Naive thymus-derived CD4-positive, alpha-beta T cell (primary cell): ENCODE measurements at regions not wholly inside any gene's neighbourhood (a gene's known extent, or its start where the extent isn't known, plus 50 kb on each side); places are given as distances from the start of the nearest gene placed in this dataset.

ENCODE experiments used
- ATAC-seq: fragments of 150-1000 bp; cut with Tn5 transposase; 2 replicates; pipeline ENCODE4 v1.10.0; 2021; ENCODE audit warnings: mild to moderate bottlenecking, moderate library complexity
- CTCF ChIA-PET: fragments of 350-600 bp; sonication (Branson Sonifier 250); formaldehyde crosslinking; loops from one replicate; lab custom pipeline; 2021; ENCODE audit warnings: antibody characterized with exemption; lab: Charles Lee
- POLR2A ChIA-PET: fragments of 350-600 bp; sonication (Branson Sonifier 250); formaldehyde crosslinking; loops from one replicate; lab custom pipeline; 2021; ENCODE audit warnings: antibody characterized with exemption, inconsistent platforms; lab: Charles Lee
- DNase-seq, 9 donors: peaks; one replicate each; pipeline versions ENCODE4 v3.0.0 to v3.0.0-alpha.2; 2020 to 2022; ENCODE audit warnings: mixed read lengths in 1 of 9
- H3K27ac ChIP-seq: one replicate; pipeline ENCODE4 v1.7.0; 2013; ENCODE audit warnings: mild to moderate bottlenecking, low read depth, low read length, moderate library complexity
- H3K27me3 ChIP-seq, 2 donors: one replicate each; pipeline ENCODE4 v1.7.0; 2013; ENCODE audit warnings: low read length in 2 of 2, mild to moderate bottlenecking in 2 of 2, moderate library complexity in 2 of 2; ENCODE audit not compliant: control insufficient read depth in 2 of 2, insufficient read depth in 2 of 2
- H3K36me3 ChIP-seq, 3 experiments: 1 replicate in 2 of 3; 2 replicates in 1 of 3; pipeline ENCODE4 v1.7.0; 2013; ENCODE audit warnings: low read length in 3 of 3, mild to moderate bottlenecking in 3 of 3, moderate library complexity in 1 of 3; ENCODE audit not compliant: insufficient read depth in 3 of 3, control insufficient read depth in 2 of 3
- H3K4me1 ChIP-seq, 2 donors: one replicate each; pipeline ENCODE4 v1.7.0; 2013; ENCODE audit warnings: low read length in 2 of 2, mild to moderate bottlenecking in 2 of 2, moderate library complexity in 1 of 2; ENCODE audit not compliant: control insufficient read depth in 2 of 2, insufficient read depth in 2 of 2
- H3K4me3 ChIP-seq: 2 replicates; pipeline ENCODE4 v1.7.0; 2013; ENCODE audit warnings: mild to moderate bottlenecking, low read length
- H3K9me3 ChIP-seq, 3 experiments: 1 replicate in 2 of 3; 2 replicates in 1 of 3; pipeline ENCODE4 v1.7.0; 2013; ENCODE audit warnings: low read length in 3 of 3; ENCODE audit not compliant: control insufficient read depth in 2 of 3
- H3K27ac Mint-ChIP-seq, 9 donors: one replicate each; pipeline ENCODE4 v1.8.0; 2020 to 2022; ENCODE audit warnings: mixed read lengths in 9 of 9, mild to moderate bottlenecking in 8 of 9, moderate library complexity in 5 of 9, inconsistent platforms in 2 of 9
- H3K27me3 Mint-ChIP-seq, 5 donors: one replicate each; pipeline ENCODE4 v1.8.0; 2021 to 2022; ENCODE audit warnings: mixed read lengths in 5 of 5, mild to moderate bottlenecking in 1 of 5
- H3K36me3 Mint-ChIP-seq, 5 donors: one replicate each; pipeline ENCODE4 v1.8.0; 2020 to 2022; ENCODE audit warnings: mixed read lengths in 5 of 5, mild to moderate bottlenecking in 3 of 5, inconsistent platforms in 1 of 5
- H3K4me1 Mint-ChIP-seq, 7 donors: one replicate each; pipeline ENCODE4 v1.8.0; 2020 to 2022; ENCODE audit warnings: mixed read lengths in 7 of 7, mild to moderate bottlenecking in 3 of 7, inconsistent platforms in 1 of 7
- H3K4me3 Mint-ChIP-seq, 10 donors: one replicate each; pipeline ENCODE4 v1.8.0; 2020 to 2022; ENCODE audit warnings: mild to moderate bottlenecking in 10 of 10, mixed read lengths in 10 of 10, moderate library complexity in 6 of 10, inconsistent platforms in 2 of 10
- H3K9me3 Mint-ChIP-seq, 11 donors: one replicate each; pipeline ENCODE4 v1.8.0; 2020 to 2022; ENCODE audit warnings: mixed read lengths in 11 of 11, mild to moderate bottlenecking in 4 of 11, inconsistent platforms in 1 of 11, moderate library complexity in 1 of 11
- intact Hi-C, 2 donors: fragments of 100-400 bp; cut with micrococcal nuclease; formaldehyde crosslinking; loops; one replicate each; pipeline ENCODE4 v1.15.1; 2023

- Histone ChIP-seq H3K4me1 (no peaks in the 10 kb centered on the region), H3K4me3 (no peak overlapping the region), H3K27ac (no peak overlapping the region), H3K27me3 (no peaks in the 10 kb centered on the region), H3K36me3 (no peaks in the 10 kb centered on the region), H3K9me3 (no peaks in the 10 kb centered on the region)
- intact Hi-C loops: no loop called here
- Mint-ChIP-seq H3K27ac (no peak overlapping the region), H3K36me3 (no peaks in the 10 kb centered on the region), H3K4me3 (no peak overlapping the region), H3K27me3 (no peaks in the 10 kb centered on the region), H3K4me1 (no peaks in the 10 kb centered on the region), H3K9me3 (peaks cover 0 to 27% (median 8%) of the 10 kb centered on the region in 11 donors)
- CTCF ChIA-PET: no interaction called here
- no peak for ATAC-seq
- no peak for DNase-seq
- POLR2A ChIA-PET: no interaction called here
Observed at GRCh38 chr1:217977943-217978342, 307.1 kb upstream of the RRP15 start.

- H3K27me3 Mint-ChIP-seq: no peaks in the 10 kb centered on the region
- H3K4me3 ChIP-seq: no peak overlapping the region
- H3K9me3 ChIP-seq: no peaks in the 10 kb centered on the region
- H3K36me3 Mint-ChIP-seq: no peaks in the 10 kb centered on the region
- ATAC-seq (no peak), DNase-seq (no peak)
- CTCF ChIA-PET: no interaction called here
- no peak overlapping the region for H3K27ac Mint-ChIP-seq
- POLR2A ChIA-PET: no interaction called here
- no peaks in the 10 kb centered on the region for H3K27me3 ChIP-seq
- H3K27ac ChIP-seq: no peak overlapping the region
- intact Hi-C loops: no loop called here
- H3K4me3 Mint-ChIP-seq: no peak overlapping the region
- H3K4me1 Mint-ChIP-seq: no peaks in the 10 kb centered on the region
- no peaks in the 10 kb centered on the region for H3K4me1 ChIP-seq
- H3K36me3 ChIP-seq: no peaks in the 10 kb centered on the region
- peaks cover 0 to 14% (median 8%) of the 10 kb centered on the region in 11 donors for H3K9me3 Mint-ChIP-seq
Observed at GRCh38 chr1:217981430-217981829, 303.7 kb upstream of the RRP15 start.

- intact Hi-C loops: no loop called here
- no peak for DNase-seq
- ATAC-seq: no peak
- ChIA-PET CTCF (no interaction called here), POLR2A (no interaction called here)
- H3K36me3 ChIP-seq: no peaks in the 10 kb centered on the region
- no peaks in the 10 kb centered on the region for H3K36me3 Mint-ChIP-seq
- H3K4me1 Mint-ChIP-seq: no peaks in the 10 kb centered on the region
- no peak overlapping the region for H3K27ac ChIP-seq
- no peaks in the 10 kb centered on the region for H3K4me1 ChIP-seq
- no peaks in the 10 kb centered on the region for H3K27me3 ChIP-seq
- H3K4me3 Mint-ChIP-seq: no peak overlapping the region
- H3K9me3 Mint-ChIP-seq: peaks cover 0 to 13% (median 7%) of the 10 kb centered on the region in 11 donors
- no peaks in the 10 kb centered on the region for H3K9me3 ChIP-seq
- H3K27me3 Mint-ChIP-seq: no peaks in the 10 kb centered on the region
- no peak overlapping the region for H3K4me3 ChIP-seq
- no peak overlapping the region for H3K27ac Mint-ChIP-seq
Observed at GRCh38 chr1:217982331-217983050, 302.6 kb upstream of the RRP15 start.

- H3K9me3 ChIP-seq: no peaks in the 10 kb centered on the region
- H3K36me3 ChIP-seq: no peaks in the 10 kb centered on the region
- ChIA-PET POLR2A (no interaction called here), CTCF (no interaction called here)
- Mint-ChIP-seq H3K4me1 (no peaks in the 10 kb centered on the region), H3K4me3 (no peak overlapping the region), H3K27me3 (no peaks in the 10 kb centered on the region), H3K36me3 (no peaks in the 10 kb centered on the region), H3K27ac (no peak overlapping the region), H3K9me3 (peaks cover 0 to 13% (median 7%) of the 10 kb centered on the region in 11 donors)
- H3K27me3 ChIP-seq: no peaks in the 10 kb centered on the region
- intact Hi-C loops: no loop called here
- no peaks in the 10 kb centered on the region for H3K4me1 ChIP-seq
- ATAC-seq (no peak), DNase-seq (no peak)
- no peak overlapping the region for H3K27ac ChIP-seq
- no peak overlapping the region for H3K4me3 ChIP-seq
Observed at GRCh38 chr1:217983051-217983375, 302.1 kb upstream of the RRP15 start.

- Mint-ChIP-seq H3K9me3 (peaks cover 0 to 8% (median 4%) of the 10 kb centered on the region in 11 donors), H3K4me3 (no peak overlapping the region)
- POLR2A ChIA-PET: no interaction called here
Observed at GRCh38 chr1:217985641-217986040, 299.5 kb upstream of the RRP15 start.

GRCh38 chr1:217989510-217989909 is 295.6 kb upstream of the RRP15 start:
- Histone ChIP-seq H3K36me3 (no peaks in the 10 kb centered on the region), H3K4me1 (no peaks in the 10 kb centered on the region), H3K27ac (no peak overlapping the region), H3K9me3 (no peaks in the 10 kb centered on the region), H3K27me3 (no peaks in the 10 kb centered on the region), H3K4me3 (no peak overlapping the region)
- Mint-ChIP-seq H3K27ac (no peak overlapping the region), H3K4me3 (no peak overlapping the region), H3K27me3 (no peaks in the 10 kb centered on the region), H3K4me1 (no peaks in the 10 kb centered on the region), H3K36me3 (no peaks in the 10 kb centered on the region), H3K9me3 (peaks cover 0 to 8% (median 2%) of the 10 kb centered on the region in 11 donors)
- DNase-seq (no peak), ATAC-seq (no peak)
- ChIA-PET POLR2A (no interaction called here), CTCF (no interaction called here)
- intact Hi-C loops: no loop called here

More at GRCh38 chr1:217985641-217986040, 299.5 kb upstream of the RRP15 start:
- Mint-ChIP-seq H3K4me1 (no peaks in the 10 kb centered on the region), H3K36me3 (no peaks in the 10 kb centered on the region), H3K27ac (peak overlapping the region in 1 of 9 donors; percentile 71), H3K27me3 (no peaks in the 10 kb centered on the region)
- Histone ChIP-seq H3K4me3 (no peak overlapping the region), H3K27ac (no peak overlapping the region), H3K9me3 (no peaks in the 10 kb centered on the region), H3K27me3 (no peaks in the 10 kb centered on the region), H3K4me1 (no peaks in the 10 kb centered on the region), H3K36me3 (no peaks in the 10 kb centered on the region)
- intact Hi-C loops: no loop called here
- ATAC-seq (no peak), DNase-seq (no peak)
- CTCF ChIA-PET: no interaction called here

- H3K4me3 ChIP-seq: no peak overlapping the region
- DNase-seq (no peak), ATAC-seq (no peak)
- no peaks in the 10 kb centered on the region for H3K27me3 ChIP-seq
- no peak overlapping the region for H3K27ac ChIP-seq
- POLR2A ChIA-PET: no interaction called here
- no peaks in the 10 kb centered on the region for H3K36me3 ChIP-seq
- Mint-ChIP-seq H3K4me1 (no peaks in the 10 kb centered on the region), H3K9me3 (peaks cover 0 to 4% (median 0%) of the 10 kb centered on the region in 11 donors), H3K27ac (no peak overlapping the region), H3K27me3 (no peaks in the 10 kb centered on the region), H3K36me3 (no peaks in the 10 kb centered on the region), H3K4me3 (no peak overlapping the region)
- no peaks in the 10 kb centered on the region for H3K4me1 ChIP-seq
- H3K9me3 ChIP-seq: no peaks in the 10 kb centered on the region
- intact Hi-C loops: no loop called here
- CTCF ChIA-PET: no interaction called here
Observed at GRCh38 chr1:217993439-217993838, 291.7 kb upstream of the RRP15 start.
